Hematopoietic multipotent progenitor cell treated with erythropoietin and hydrocortisone succinate and interleukin-3 and kit ligand, for 8 days (in vitro differentiated cells): ENCODE measurements at regions not wholly inside any gene's neighbourhood (a gene's known extent, or its start where the extent isn't known, plus 50 kb on each side); places are given as distances from the start of the nearest gene placed in this dataset.
"Not testable (repeated sequence)": the region's sequence is repeated elsewhere in the genome, so short reads cannot be mapped to it uniquely, and the experiment has no call there.

Experiments
- DNase-seq: peaks from one replicate; pipeline ENCODE4 v3.0.0-alpha.2; 2015

GRCh38 chr5:163706053-163706771 is 200.8 kb downstream of the MAT2B start:
- DNase-seq: no peak

- no peak for DNase-seq
Measured at GRCh38 chr5:163712011-163712410, 206.6 kb downstream of the MAT2B start.

- DNase-seq: no peak
Measured at GRCh38 chr5:163718272-163718671, 212.9 kb downstream of the MAT2B start.

GRCh38 chr5:163724305-163724704 is 218.9 kb downstream of the MAT2B start:
- DNase-seq: no peak

- no peak for DNase-seq
Measured at GRCh38 chr5:163727028-163727427, 221.6 kb downstream of the MAT2B start.

GRCh38 chr5:163730206-163730756 is 224.9 kb downstream of the MAT2B start:
- no peak for DNase-seq

GRCh38 chr5:163731256-163731655 is 225.8 kb downstream of the MAT2B start:
- no peak for DNase-seq

- no peak for DNase-seq
Measured at GRCh38 chr5:163735069-163735468, 229.7 kb downstream of the MAT2B start.

- DNase-seq: no peak
Measured at GRCh38 chr5:163747586-163747985, 242.2 kb downstream of the MAT2B start.

GRCh38 chr5:163748934-163749333 is 243.5 kb downstream of the MAT2B start:
- no peak for DNase-seq

GRCh38 chr5:163750415-163750814 is 245.0 kb downstream of the MAT2B start:
- DNase-seq: not testable (repeated sequence)

GRCh38 chr5:163755505-163755904 is 250.1 kb downstream of the MAT2B start:
- no peak for DNase-seq

GRCh38 chr5:163756170-163756569 is 250.8 kb downstream of the MAT2B start:
- no peak for DNase-seq

- no peak for DNase-seq
Measured at GRCh38 chr5:163757344-163757743, 251.9 kb downstream of the MAT2B start.

- DNase-seq: no peak
Measured at GRCh38 chr5:163758283-163758711, 252.9 kb downstream of the MAT2B start.

GRCh38 chr5:163759000-163759704 is 253.7 kb downstream of the MAT2B start:
- DNase-seq: no peak

GRCh38 chr5:163760498-163760897 is 255.1 kb downstream of the MAT2B start:
- no peak for DNase-seq

- DNase-seq: no peak
Measured at GRCh38 chr5:163766936-163767670, 261.7 kb downstream of the MAT2B start.

GRCh38 chr5:163770625-163771024 is 265.2 kb downstream of the MAT2B start:
- no peak for DNase-seq

GRCh38 chr5:163772241-163772640 is 266.8 kb downstream of the MAT2B start:
- DNase-seq: no peak

GRCh38 chr5:163772644-163773043 is 267.2 kb downstream of the MAT2B start:
- no peak for DNase-seq

GRCh38 chr5:163773226-163773625 is 267.8 kb downstream of the MAT2B start:
- DNase-seq: no peak

GRCh38 chr5:163789870-163790269 is 284.5 kb downstream of the MAT2B start:
- DNase-seq: no peak
